ENCODE measurements at regions not wholly inside any gene's neighbourhood (a gene's known extent, or its start where the extent isn't known, plus 50 kb on each side); places are given as distances from the start of the nearest gene placed in this dataset.

GRCh38 chr22:19632668-19633148 lies 81.6 kb upstream of the SEPTIN5 start:
- ChIA-PET POLR2A (no interaction called here), CTCF (interaction anchor here (0.6 to 4.9 kb wide), 30 partner anchors 9 to 489 kb away, joined by 3 to 68 read pairs (median 4); partner anchors contain the start of gene SEPTIN5)
- DNase-seq (ENCODE audit: low read depth, low spot score): no peak
- no peak for TF ChIP-seq CTCF (IDR thresholded peaks at IDR 0.05; ENCODE audit: insufficient read depth, low read length, missing control alignments)
- no peak overlapping the region for H3K4me3 ChIP-seq (ENCODE audit: low read depth, low read length)

DNA sequence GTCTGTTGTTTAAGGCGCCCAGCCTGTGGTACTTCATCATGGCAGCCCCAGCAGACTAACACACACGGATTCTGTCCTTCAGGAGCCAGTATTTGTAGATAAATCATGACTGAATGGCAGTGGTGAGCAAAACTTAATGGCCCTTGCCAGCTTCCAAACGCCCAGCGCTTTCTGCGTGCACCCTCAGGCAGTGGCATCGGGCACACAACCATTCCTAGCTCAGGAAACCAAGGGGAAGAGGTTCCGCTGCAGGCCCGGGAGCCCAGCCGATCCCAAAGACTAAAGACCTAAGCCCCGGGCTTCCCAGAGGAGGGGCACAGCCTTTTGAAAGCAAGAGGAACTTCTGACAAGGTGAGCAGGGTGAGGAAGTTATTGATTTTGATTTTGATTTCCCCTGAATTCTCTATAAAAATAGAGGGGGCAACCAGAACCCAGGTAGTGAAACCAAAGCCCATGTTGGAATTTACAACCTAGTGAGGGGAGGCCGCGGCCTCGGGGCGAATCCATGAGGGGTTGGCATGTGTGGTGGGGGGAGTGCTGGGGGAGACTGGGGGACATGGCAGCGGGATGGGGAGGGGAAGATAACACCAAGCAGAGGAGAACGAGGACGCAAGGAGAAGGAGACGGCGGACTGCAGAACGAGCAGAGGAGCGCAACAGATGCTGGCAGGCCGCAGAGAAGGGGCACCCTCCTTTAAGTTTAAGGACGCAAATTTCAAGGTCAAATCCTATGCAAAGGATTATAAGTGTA lies 79.9 kb upstream of the SEPTIN5 start:
- no peak for TF ChIP-seq CTCF (IDR thresholded peaks at IDR 0.05; ENCODE audit: insufficient read depth, low read length, missing control alignments)
- POLR2A ChIA-PET: no interaction called here
- CTCF ChIA-PET: interaction anchor here (0.7 to 1.4 kb wide), 4 partner anchors 10 to 140 kb away, joined by 3 to 4 read pairs (median 3); no protein-coding TSS in a partner anchor
- no peak overlapping the region for H3K4me3 ChIP-seq (ENCODE audit: low read depth, low read length)
- no peak for DNase-seq (ENCODE audit: low read depth, low spot score)

- no peak overlapping the region for H3K4me3 ChIP-seq (ENCODE audit: low read depth, low read length)
- ChIA-PET CTCF (no interaction called here), POLR2A (no interaction called here)
- no peak for DNase-seq (ENCODE audit: low read depth, low spot score)
- no peak for TF ChIP-seq CTCF (IDR thresholded peaks at IDR 0.05; ENCODE audit: insufficient read depth, low read length, missing control alignments)
Measured at GRCh38 chr22:19635644-19636043, 78.7 kb upstream of the SEPTIN5 start.

DNA sequence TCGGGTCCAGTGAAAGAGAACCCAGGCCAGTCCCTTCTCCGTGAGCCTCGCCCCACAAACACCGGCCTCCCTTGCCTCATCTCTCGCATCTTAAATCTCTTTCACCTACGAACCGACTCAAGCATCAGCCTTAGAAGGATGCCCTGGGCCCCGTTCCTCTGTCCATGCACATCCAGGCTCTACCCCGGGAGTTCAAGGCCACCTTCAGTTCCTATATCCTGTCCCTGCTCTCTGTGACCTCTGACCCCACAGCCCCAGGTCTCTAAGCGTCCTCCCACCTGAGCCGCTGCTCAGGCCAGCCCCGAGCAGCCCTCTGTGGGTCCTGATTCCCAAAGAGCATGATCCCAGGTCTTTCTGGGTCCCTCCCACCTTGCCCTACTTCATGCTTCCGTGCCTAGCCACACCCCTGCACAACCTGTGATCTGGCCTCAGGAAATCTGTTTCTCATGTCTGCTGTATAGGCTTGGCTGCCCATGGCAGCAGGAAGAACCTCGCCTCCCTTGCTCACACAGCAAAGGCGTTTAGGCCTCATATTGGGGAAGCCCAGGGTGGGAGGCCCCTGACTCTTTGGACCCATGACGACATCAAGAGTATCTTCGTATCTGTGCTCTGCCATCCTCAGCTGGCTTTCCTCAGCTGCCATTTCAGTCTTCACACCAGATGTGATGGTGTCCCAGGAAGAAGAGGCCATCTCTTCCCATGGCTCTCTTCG lies 77.5 kb upstream of the SEPTIN5 start:
- ChIA-PET CTCF (interaction anchor here (2.6 kb wide), 1 partner anchor 7 kb away, joined by 9 read pairs; no protein-coding TSS in a partner anchor), POLR2A (no interaction called here)
- no peak for DNase-seq (ENCODE audit: low read depth, low spot score)
- no peak for TF ChIP-seq CTCF (IDR thresholded peaks at IDR 0.05; ENCODE audit: insufficient read depth, low read length, missing control alignments)
- no peak overlapping the region for H3K4me3 ChIP-seq (ENCODE audit: low read depth, low read length)

GRCh38 chr22:19637408-19638281 lies 76.7 kb upstream of the SEPTIN5 start:
- no peak for TF ChIP-seq CTCF (IDR thresholded peaks at IDR 0.05; ENCODE audit: insufficient read depth, low read length, missing control alignments)
- DNase-seq (ENCODE audit: low read depth, low spot score): no peak
- H3K4me3 ChIP-seq (ENCODE audit: low read depth, low read length): no peak overlapping the region
- CTCF ChIA-PET: interaction anchor here (2.6 kb wide), 1 partner anchor 8 kb away, joined by 9 read pairs; no protein-coding TSS in a partner anchor
- POLR2A ChIA-PET: no interaction called here
